ENCODE measurements at regions not wholly inside any gene's neighbourhood (a gene's known extent, or its start where the extent isn't known, plus 50 kb on each side); places are given as distances from the start of the nearest gene placed in this dataset.

- no peak for DNase-seq
- Mint-ChIP-seq H3K27me3 (no peaks in the 10 kb centered on the region), H3K9me3 (peaks cover 5% of the 10 kb centered on the region), H3K27ac (no peak overlapping the region), H3K36me3 (ENCODE audit: low read depth) (no peaks in the 10 kb centered on the region), H3K4me1 (no peaks in the 10 kb centered on the region), H3K4me3 (no peak overlapping the region)
- POLR2A ChIA-PET: no interaction called here
- CTCF ChIA-PET: no interaction called here
- intact Hi-C loops (cut with micrococcal nuclease): no loop called here
- ATAC-seq (ENCODE audit: low read depth): no peak
- no peak for TF ChIP-seq CTCF (IDR thresholded peaks at IDR 0.05)
Observed at GRCh38 chr9:13779106-13779505, 499.6 kb upstream of the MPDZ start.

- TF ChIP-seq CTCF (IDR thresholded peaks at IDR 0.05): no peak
- no peaks in the 10 kb centered on the region for H3K36me3 Mint-ChIP-seq (ENCODE audit: low read depth)
Observed at GRCh38 chr9:13778631-13779030, 499.1 kb upstream of the MPDZ start.

GRCh38 chr9:13770956-13771355, 491.5 kb upstream of the MPDZ start:
- ATAC-seq (ENCODE audit: low read depth) (no peak), DNase-seq (no peak)
- ChIA-PET CTCF (no interaction called here), POLR2A (no interaction called here)
- TF ChIP-seq CTCF (IDR thresholded peaks at IDR 0.05): no peak
- no peaks in the 10 kb centered on the region for H3K9me3 Mint-ChIP-seq
- intact Hi-C loops (cut with micrococcal nuclease): no loop called here
- no peaks in the 10 kb centered on the region for H3K36me3 Mint-ChIP-seq (ENCODE audit: low read depth)
- H3K4me1 Mint-ChIP-seq: no peaks in the 10 kb centered on the region
- no peak overlapping the region for H3K4me3 Mint-ChIP-seq
- H3K27ac Mint-ChIP-seq: no peak overlapping the region
- H3K27me3 Mint-ChIP-seq: no peaks in the 10 kb centered on the region

More at GRCh38 chr9:13778631-13779030, 499.1 kb upstream of the MPDZ start:
- Mint-ChIP-seq H3K27me3 (no peaks in the 10 kb centered on the region), H3K4me1 (no peaks in the 10 kb centered on the region), H3K27ac (no peak overlapping the region), H3K9me3 (peaks cover 5% of the 10 kb centered on the region), H3K4me3 (no peak overlapping the region)
- DNase-seq (no peak), ATAC-seq (ENCODE audit: low read depth) (no peak)
- ChIA-PET POLR2A (no interaction called here), CTCF (no interaction called here)
- intact Hi-C loops (cut with micrococcal nuclease): no loop called here

GRCh38 chr9:13769641-13770040, 490.1 kb upstream of the MPDZ start:
- CTCF ChIA-PET: no interaction called here
- DNase-seq: no peak

GRCh38 chr9:13769006-13769405, 489.5 kb upstream of the MPDZ start:
- intact Hi-C loops (cut with micrococcal nuclease): loop anchor here (5.0 kb wide), 1 partner anchor 48 kb away; no protein-coding TSS in a partner anchor
- TF ChIP-seq CTCF (IDR thresholded peaks at IDR 0.05): no peak
- H3K36me3 Mint-ChIP-seq (ENCODE audit: low read depth): no peaks in the 10 kb centered on the region
- ChIA-PET POLR2A (no interaction called here), CTCF (no interaction called here)
- H3K4me3 Mint-ChIP-seq: no peak overlapping the region
- no peaks in the 10 kb centered on the region for H3K9me3 Mint-ChIP-seq
- H3K4me1 Mint-ChIP-seq: no peaks in the 10 kb centered on the region
- no peaks in the 10 kb centered on the region for H3K27me3 Mint-ChIP-seq
- H3K27ac Mint-ChIP-seq: no peak overlapping the region
- DNase-seq: no peak
- ATAC-seq (ENCODE audit: low read depth): no peak

More at GRCh38 chr9:13769641-13770040, 490.1 kb upstream of the MPDZ start:
- H3K4me1 Mint-ChIP-seq: no peaks in the 10 kb centered on the region
- TF ChIP-seq CTCF (IDR thresholded peaks at IDR 0.05): no peak
- no peak for ATAC-seq (ENCODE audit: low read depth)
- no peaks in the 10 kb centered on the region for H3K27me3 Mint-ChIP-seq
- no peaks in the 10 kb centered on the region for H3K9me3 Mint-ChIP-seq
- no peaks in the 10 kb centered on the region for H3K36me3 Mint-ChIP-seq (ENCODE audit: low read depth)
- intact Hi-C loops (cut with micrococcal nuclease): loop anchor here (5.0 kb wide), 1 partner anchor 48 kb away; no protein-coding TSS in a partner anchor
- no peak overlapping the region for H3K27ac Mint-ChIP-seq
- POLR2A ChIA-PET: no interaction called here
- no peak overlapping the region for H3K4me3 Mint-ChIP-seq
